Loucy (cell line): ENCODE measurements at regions not wholly inside any gene's neighbourhood (a gene's known extent, or its start where the extent isn't known, plus 50 kb on each side); places are given as distances from the start of the nearest gene placed in this dataset.

Source experiments
- CTCF ChIP-seq: fragments of 200-600 bp; sonication (generic); conservative IDR thresholded peaks from 2 replicates; pipeline ENCODE4 v1.5.1; 2014; ENCODE audit warnings: mild to moderate bottlenecking, antibody characterized with exemption, low read length
- EZH2phosphoT487 ChIP-seq: fragments of 200-600 bp; IDR thresholded peaks from 2 replicates; pipeline ENCODE4 v1.6.1; 2018; ENCODE audit warnings: antibody characterized with exemption, mild to moderate bottlenecking, moderate library complexity, borderline replicate concordance

DNA sequence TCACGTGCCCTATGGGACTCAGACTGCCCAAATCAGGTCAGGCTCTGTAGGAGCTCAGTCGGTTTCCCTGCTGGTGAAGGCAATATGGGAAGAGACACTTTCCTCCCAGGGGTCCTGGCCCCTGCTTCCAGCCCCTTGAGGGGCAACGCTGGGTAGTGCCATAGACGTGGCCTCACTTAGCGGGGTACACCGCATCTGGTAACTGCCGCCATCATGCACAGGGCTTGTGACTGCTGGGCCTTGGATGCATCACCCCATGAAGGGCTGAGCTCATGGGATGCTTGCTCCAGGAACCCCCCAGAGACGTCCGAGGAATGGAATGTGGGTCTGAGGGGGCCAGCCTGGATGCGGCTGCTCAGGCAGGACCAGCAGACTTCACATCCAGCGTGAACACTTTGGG is 127.3 kb upstream of the HDAC4 start:
- no peak for TF ChIP-seq CTCF
- TF ChIP-seq EZH2phosphoT487, result no peak
